NCI-H1092 treated with DMSO at 0.1 percent for 48 hours (cell line): ENCODE measurements at regions not wholly inside any gene's neighbourhood (a gene's known extent, or its start where the extent isn't known, plus 50 kb on each side); places are given as distances from the start of the nearest gene placed in this dataset.
"Not testable (repeated sequence)": the region's sequence is repeated elsewhere in the genome, so short reads cannot be mapped to it uniquely, and the experiment has no call there.

Source experiments
- DNase-seq: peaks from one replicate; lab custom pipeline; 2025; lab: John Stamatoyannopoulos, UW

DNA sequence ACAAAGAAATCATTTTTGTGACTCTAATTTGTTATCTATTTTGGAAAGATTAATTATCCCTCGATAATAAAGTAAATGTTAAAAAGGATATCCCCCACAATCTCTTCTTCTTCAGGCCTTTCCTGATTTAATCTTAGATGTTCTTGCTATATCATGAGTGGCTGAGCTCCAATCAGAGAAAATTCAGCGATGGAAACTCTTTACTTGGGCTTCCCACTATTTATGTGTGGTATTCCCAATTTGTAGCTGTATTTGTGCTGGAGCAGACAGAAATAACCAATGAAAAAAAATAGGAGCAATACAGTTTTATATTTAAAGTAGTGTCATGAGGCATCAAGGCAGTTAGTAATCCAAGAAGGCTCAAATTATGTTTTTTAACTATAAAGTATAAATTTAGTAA is 539.1 kb downstream of the PRKD1 start:
- DNase-seq: no peak

DNA sequence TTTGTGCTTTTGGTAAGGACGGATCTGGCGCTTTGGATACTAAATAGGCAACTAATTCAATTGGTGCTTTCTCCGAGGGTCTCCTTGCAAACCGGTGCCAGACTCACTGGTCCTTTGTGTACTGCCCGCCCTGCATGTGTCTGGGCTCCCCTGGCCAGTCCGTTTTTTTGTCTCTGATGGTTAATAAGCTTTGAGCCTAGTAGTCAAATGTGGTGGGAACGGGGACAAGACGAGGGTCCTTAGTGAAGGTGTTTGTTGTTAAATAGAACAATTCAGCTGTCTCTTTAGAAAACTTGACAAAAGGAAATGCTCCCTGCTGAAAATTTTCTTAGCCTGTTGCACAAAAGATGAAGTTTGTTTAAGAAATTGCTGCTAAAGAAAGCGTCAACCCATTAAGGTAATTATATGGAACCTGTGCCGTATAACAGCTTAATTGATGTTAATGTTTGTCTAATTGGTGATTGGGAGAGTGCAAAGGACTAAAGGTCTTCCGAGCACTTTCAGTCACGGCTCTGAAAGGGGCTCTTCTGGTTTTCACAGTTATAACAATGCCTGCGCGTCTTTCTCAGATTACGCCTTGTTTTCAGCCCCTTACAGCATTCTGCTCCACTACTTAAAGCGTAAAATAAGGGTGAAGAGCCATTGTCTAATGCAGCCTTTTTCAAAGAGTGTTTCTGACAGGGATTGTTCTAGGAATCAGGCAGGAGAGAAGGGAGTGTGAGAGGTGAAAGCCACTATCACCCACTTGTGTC is 537.4 kb downstream of the PRKD1 start:
- DNase-seq: peak; percentile 88

DNA sequence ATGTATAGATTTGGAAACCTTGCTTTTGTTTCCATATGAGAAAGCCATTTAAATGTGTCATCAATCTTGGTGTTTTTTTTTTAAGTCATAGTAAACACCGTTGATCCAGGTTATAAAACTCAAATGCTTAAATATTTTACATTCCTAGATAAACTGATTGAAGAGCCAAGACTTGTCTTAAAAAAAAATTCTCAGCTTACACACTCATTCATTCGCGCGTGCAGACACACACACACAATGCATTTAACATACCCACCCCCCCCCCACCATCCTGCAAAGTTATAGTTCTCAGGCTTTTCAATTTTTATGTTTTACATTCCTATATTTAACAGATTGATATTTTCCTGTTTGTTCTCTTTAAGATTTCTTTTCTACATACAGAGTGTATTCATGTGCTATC is 536.4 kb downstream of the PRKD1 start:
- DNase-seq: no peak

DNA sequence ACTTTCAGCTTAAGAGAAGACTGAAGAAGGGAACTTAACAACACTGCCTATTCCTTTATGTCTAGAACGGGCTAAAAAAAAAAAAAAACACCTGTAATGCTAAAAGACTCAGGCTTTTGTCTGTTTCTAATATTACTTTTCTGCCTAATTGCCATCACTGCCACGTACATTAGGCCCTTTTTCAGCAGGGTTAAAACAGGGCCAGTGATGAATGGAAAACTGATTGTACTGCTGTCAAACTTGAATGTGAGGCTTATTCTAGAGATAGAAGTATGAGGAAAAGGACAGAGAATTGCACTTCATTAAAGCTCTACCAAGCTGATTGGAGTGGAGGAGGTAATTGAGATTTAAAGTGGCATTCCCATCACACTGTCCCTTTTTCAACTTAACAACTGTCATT is 535.8 kb downstream of the PRKD1 start:
- DNase-seq: no peak

DNA sequence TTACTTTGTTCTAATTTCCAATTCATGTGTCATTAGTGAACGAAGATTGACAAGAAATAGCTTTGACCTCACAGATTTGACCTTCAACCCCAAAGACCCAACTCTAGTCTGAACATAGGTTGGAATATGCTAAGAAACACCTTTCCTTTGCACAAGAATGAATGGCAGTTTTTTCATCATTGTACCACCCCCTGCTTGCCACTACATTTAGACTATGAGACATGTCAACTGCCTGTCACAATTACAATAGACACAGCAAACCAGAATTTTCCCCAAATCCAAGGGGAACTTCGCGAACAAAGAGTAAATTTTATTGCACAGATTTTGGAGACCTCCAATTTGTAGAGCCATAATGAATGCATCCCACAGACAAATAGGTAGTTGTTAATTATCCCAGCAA is 535.4 kb downstream of the PRKD1 start:
- no peak for DNase-seq

DNA sequence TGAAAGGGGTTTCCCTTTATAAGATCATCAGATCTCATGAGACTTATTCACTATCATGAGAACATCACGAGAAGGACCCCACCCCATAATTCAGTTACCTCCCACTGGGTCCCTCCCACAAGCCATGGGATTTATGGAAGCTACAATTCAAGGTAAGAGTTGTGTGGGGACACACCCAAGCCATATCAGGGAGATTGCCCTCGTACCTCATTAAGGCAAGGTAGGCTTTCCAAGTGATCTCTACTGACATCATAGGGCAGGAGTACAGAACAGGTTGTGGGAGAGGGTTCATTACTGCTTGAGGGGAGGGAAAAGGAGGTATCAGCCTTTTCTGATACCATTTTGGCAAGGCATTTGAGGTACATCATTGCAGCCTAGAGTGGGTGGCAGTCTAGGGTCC is 524.6 kb downstream of the PRKD1 start:
- no peak for DNase-seq

DNA sequence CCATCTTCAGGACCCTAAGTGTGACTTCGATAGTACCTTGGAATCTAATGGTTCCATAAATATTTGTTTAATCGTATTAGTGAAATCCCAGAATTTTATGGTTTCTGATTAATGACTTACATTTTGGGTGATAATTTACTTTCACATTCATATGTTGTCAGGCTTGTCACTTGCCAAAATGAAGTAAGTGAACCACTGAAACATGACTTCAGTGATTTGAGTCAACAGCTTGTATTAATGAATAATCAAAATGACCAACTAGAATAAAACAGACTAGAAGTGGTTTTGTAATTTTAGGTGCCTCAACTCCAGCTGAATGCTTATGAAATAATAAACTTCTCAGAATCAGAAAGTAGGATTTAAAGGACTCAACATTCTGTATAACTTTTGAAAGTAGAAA is 517.1 kb downstream of the PRKD1 start:
- DNase-seq: no peak

DNA sequence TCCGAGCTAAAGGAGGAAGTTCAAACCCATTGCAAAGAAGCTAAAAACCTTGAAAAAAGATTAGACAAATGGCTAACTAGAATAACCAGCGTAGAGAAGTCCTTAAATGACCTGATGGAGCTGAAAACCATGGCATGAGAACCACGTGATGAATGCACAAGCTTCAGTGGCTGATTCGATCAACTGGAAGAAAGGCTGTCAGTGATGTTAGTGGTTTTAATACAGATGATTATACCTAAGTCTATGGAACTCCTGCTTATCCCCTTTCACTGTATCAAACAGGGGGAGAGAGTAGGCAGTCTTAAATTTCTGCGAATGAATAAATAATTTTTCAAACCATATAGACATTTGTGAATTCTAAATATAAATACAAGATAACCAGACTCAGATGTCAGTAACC is 512.7 kb downstream of the PRKD1 start:
- DNase-seq: not testable (repeated sequence)

DNA sequence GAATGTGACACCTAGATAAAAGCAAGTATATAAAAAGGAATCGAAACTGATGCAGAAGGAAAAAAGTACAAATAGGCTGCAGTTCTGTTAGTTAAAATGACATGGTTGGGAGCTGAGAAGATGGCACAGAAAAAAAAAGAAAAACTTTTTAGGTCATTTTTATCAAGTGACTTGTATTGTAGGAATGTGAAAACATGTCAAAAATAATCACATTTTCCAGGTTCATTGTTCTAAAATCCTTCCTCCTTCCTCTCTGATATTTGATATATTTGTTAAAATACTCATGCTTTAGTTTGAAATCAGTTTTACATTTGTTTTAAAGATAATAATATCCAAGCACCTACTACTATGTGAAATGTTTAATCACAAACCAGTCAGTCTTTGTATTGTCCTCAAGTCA is 507.9 kb downstream of the PRKD1 start:
- no peak for DNase-seq

DNA sequence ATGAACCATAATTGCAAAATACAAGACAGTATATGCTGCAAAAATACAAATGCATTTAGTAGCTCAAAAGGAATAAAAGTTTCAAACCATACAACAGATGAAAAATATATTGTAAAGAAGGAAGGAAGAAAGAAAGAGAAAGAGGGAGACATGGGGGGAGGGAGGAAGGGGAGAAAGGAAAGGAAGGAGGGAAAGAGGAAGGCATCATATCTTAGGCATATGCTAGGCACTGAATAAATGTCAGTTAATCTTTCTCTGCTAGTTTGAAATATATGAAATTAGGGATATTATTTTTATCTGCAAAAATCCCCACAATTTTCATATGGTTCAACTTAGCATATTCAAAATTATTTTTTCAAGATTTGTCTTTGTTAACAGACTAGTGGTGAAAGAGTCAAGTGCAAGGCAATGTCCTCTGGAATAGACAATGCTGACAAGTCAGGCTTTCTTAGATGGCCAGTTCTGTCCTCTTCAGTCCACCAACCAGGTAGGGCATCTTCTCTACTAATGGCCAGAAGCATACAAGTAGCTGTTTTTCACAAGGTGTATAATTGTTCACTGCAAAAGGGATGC is 506.4 kb downstream of the PRKD1 start:
- DNase-seq: no peak

DNA sequence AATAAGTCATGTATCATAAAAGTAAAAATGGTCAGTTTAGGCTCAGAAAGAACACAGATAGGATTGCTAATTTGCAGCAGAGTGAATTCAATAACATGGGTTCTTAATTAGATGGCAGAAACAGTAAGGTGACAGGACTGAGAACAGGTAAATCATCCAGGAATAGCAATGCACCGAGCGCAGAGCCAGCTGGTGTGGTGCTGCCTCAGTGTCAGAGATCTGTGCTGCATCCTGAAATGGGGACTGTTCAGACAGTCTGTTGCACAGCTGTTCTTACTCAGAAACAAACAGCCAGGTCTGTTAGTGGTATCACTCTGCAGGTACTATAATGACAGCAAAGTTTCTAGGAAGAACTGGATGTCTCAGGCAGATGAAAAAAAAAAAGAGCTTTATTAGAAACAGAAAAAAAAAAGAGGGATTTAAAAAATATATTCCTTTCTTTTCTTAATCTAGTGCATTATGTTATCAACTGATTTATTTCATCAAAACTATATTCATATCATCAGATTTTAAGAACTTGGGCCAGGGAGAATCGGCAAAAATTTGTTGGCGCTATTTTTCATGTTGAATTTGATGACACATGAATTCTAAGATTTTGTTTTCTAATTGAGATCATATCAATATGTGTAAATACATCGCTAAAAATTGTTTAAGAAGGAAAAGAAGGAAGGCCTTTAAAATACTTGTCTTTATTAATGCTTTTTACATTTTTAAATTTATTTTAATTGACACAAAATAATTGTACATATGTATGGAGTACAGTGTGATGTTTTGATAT is 501.8 kb downstream of the PRKD1 start:
- DNase-seq: no peak

DNA sequence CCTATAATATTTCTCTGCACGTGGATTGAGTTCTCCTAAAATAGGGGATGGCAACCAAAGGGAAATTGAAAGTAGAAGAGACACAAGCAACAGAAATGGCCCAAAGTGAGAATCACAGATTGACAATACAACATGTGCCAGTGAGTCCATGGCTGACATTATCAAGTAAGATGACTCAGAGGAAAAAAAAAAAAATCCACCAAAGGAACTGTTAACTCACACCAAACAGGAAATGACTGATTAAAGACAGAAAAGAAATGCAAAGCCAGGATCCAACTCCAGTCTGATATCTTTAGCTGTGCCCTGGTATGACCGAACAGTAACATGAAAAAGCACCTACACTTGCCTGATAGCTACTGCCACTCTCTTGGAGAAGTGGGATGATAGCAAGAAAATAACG is 485.0 kb downstream of the PRKD1 start:
- no peak for DNase-seq

DNA sequence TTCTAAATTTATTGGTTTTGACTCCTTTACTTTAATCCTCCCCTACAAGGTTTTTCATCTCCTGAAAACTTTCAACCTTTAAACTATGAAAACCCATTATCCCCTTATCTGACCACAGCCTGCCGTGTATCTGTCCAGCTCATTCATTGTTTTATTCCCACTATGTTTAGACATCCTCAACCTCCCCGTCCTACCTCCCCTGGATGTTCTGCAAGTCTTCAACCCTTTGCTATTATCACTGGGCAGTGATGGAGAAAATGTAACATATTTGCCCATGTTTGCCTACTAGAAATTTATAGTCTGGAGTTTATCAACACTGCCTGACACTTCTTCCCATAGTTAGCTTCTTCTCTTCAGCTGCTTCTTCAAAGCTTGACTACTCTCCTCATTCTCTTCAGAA is 483.4 kb downstream of the PRKD1 start:
- DNase-seq: no peak

DNA sequence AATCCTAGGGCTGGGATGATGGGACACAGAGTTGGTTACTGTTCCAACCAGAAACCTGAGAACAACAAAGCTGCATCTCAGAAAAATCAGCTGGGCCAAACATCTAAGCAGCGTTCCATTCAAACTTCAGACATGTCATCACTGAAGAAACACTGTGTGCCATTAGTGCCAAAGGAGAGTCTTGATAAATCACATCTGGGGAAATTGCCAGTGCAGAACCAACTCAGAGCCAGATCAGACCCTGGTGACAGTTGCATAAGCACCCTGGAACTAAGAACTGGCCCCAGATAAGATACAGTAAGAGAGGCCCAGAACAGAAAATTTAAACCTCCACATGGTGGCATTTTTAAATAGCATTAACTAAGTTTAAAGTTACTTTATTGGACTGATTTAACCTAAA is 482.8 kb downstream of the PRKD1 start:
- DNase-seq: no peak

DNA sequence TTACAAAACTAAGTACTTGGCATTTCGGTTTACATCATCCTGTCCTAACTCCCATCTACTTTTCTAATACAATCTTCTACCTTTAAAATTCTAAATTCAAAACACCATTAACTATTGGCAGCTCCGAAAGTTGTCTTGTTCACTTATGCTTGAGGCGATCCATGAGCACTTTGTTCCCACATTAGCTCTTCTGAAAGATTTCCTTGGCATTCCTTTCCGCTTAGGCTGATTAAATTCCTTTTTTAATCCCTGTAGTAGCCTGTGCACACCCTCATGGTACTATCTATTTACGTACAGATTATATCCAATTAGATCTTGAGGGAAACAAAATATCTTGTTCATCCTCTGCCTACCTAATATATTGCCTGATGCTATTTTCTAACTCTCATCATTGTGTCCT is 480.7 kb downstream of the PRKD1 start:
- DNase-seq: no peak

DNA sequence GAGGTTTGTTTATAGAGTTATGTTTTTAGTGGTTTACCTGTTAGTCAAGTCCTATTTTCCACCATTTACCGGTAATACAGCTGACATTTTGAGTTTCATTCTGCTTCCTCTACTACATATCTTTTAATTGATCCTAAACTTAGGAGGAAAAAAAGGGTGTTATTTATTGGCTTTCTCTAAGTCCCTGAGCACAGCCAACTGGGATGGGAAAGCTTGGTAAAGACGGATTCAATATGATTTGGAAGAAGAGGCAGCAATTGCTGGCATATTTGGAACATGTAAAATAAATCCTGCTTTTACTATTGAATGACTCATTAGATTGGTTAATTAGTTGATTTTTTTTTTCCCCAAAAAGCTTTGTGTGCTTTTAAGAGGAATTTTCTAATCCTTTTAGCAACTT is 475.7 kb downstream of the PRKD1 start:
- no peak for DNase-seq

DNA sequence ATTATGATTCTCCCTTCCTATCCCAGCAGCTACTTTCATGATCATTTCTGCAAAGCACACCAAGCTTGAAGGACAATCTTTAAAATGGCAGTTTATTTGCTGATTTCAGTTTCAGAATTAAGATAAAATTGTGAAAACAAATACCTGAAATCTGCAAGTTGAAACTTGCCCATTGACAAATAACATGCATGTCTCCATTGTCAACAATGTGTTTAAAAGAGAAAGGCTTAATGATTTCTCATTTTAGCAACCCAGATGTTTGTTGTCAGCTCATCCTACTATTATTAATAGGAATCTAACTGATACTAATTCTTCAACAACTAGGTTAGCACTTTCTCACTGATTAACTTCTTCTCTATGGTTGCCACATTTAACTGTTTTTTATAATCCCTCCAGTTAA is 474.6 kb downstream of the PRKD1 start:
- DNase-seq: no peak

DNA sequence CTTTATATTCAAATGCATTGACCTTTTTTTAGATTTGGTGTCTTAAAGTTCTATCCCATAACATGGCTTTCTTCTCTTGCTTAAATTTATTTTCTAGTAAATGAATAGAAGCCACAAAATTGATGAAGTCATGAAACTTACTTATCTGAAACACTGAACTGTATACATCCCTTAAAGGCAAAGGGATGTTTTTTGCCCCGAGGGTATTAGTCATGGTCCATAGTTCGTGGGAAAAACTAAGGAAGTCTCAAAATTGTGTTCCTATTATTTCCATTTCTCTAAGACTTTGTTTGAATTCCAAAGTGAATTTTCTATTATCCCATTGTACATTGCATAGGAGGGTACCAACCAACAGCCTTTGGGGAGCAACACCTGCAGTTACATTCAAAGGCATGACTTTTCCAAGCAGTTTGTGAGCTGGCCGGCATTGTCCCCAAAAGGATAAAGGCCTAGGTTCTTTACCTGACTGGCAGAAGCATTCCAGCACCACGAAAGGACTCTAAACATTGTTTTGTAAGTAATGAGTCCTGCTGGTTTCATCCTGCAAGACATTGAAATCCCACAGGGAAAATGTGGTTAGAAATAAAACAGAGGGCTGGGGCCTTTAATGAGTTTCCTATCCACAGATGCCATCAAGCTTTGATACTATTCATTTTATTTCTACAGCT is 473.5 kb downstream of the PRKD1 start:
- no peak for DNase-seq

DNA sequence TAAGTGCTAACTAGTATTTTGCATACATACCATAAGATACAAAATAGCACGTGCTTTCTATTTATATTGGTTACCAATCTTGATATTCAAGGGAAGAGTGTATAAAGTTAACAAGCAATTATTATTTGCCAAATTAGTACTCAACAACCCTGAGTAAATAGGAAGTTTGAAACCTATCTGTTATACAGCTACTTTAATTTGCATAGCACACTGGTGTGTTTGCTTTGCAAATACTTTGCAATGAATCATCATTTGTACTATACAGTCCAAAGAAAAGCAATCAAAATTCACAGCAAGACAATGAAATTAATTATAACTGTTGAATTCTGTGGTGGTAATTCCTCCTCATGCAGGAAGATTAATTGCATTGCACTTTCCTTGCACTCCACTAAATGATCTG is 469.1 kb downstream of the PRKD1 start:
- no peak for DNase-seq

DNA sequence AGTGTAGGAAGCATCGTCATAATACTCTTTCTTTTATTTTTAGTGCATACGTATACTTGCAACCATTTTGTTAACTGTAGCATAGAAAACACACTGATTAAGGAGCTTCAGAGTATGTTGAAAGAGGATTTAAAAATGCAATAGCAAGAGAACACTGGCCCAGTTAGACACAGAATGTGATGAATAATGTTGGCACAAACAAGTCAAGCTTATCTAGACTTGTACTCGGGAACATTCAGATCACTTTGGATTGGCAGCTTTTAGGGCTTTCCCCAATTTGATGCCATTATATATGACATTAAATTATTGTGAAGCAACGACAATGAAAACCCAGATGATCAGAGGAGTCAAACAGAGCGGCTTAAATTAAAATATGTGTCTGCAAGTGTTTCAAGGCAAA is 468.1 kb downstream of the PRKD1 start:
- no peak for DNase-seq

DNA sequence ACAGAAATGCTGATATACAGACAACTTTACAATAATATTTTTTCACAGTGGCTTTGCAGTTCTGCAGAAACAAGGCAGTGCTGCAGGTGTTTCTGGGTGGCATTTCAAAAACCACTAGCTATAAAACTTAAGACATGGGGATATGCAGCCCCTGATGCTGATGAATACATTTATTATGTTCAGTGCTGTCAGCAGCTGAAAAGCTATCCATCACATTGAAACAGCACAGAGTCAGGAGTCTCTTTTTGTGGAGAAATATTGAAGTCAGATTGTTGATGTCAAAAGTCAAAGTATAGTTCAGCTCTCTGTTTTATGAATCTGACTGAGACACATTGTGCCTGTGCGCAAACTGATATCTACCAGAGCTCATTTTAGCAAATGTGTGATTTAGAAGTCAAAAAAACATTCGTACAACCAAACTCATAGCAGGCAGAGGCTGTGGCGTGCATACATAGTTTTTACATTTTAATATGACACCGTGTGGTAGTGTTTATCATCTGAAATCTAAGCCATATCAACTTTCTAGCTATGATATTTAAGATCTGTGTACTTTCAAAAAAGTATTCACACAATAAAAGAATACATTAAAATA is 467.6 kb downstream of the PRKD1 start:
- DNase-seq: no peak

DNA sequence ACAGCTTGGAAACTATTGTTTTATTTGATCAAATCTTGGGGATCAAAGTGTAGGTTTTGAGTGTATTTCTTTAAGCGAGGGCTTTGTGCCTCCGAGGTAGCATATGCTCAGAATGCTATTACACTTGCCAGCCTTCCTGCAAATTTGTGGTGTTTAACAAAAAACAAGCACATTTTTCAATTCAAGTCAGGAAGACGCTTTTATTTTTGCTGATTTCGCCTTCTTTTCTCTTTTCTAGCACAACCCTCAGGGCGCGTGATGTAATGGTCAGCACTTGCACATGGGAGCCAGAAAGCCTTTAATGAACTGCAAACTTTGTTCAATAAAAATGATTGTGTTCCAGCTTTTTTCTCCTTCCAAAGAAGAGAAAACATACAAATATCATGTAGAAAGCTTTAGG is 466.5 kb downstream of the PRKD1 start:
- DNase-seq: no peak

DNA sequence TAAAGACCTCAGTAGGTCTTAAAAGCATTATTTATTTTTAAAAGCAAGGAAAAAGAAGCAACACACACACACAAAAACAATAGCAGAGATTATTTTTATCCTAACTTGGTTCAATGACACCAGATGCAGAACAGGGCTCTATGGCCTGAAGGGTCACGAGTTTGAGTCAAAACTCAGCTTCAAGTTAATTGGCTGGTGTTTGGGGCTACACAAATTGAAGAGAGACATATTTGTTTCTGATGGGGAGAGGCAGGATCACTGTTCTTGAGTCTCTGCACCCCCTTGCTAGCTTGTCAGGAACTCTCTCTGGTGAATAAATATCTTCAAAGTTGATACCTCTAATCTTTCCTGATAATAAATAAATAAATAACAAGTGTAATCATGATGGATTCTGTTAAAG is 466.1 kb downstream of the PRKD1 start:
- no peak for DNase-seq
